ENCODE measurements at regions not wholly inside any gene's neighbourhood (a gene's known extent, or its start where the extent isn't known, plus 50 kb on each side); places are given as distances from the start of the nearest gene placed in this dataset.

DNA sequence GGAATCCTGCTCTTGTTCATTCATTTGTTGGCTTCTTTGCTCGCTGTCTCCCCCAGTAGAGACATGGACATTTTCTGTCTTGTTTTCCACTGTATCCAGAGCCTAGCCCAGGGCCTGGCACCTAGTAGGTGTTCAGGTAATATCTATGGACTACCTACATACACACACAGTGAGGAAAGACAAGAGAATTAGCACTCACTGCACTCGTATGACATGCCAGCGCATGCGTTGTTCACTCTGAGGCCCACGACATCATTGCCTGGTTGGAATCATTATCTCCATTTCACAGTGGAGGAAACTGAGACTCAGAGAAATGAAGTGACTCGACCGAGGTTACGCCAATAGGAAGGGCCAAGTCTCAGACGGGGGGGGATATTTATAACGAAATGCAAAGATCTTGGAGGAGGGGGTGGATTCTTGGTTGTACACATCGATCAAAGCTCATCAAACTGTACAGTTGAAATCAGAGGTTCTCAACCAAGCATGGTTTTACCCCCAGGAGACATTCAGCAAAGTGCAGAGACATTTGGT, 140.1 kb upstream of the PTPN1 start:
- Histone ChIP-seq H3K27me3 (ENCODE audit: control insufficient read depth, insufficient read depth) (no peaks in the 10 kb centered on the region), H3K4me1 (ENCODE audit: control insufficient read depth, insufficient read depth, low read length) (no peaks in the 10 kb centered on the region), H3K27ac (ENCODE audit: low read length) (no peak overlapping the region), H3K4me3 (ENCODE audit: low read length) (no peak overlapping the region), H3K9me3 (ENCODE audit: control insufficient read depth, low read length) (no peaks in the 10 kb centered on the region)
- no peak for DNase-seq
- intact Hi-C loops (cut with DNase I) = no loop called here
- no peak for ATAC-seq
- WGBS = 88% methylated on average over 11 of the region's 11 CpGs

DNA sequence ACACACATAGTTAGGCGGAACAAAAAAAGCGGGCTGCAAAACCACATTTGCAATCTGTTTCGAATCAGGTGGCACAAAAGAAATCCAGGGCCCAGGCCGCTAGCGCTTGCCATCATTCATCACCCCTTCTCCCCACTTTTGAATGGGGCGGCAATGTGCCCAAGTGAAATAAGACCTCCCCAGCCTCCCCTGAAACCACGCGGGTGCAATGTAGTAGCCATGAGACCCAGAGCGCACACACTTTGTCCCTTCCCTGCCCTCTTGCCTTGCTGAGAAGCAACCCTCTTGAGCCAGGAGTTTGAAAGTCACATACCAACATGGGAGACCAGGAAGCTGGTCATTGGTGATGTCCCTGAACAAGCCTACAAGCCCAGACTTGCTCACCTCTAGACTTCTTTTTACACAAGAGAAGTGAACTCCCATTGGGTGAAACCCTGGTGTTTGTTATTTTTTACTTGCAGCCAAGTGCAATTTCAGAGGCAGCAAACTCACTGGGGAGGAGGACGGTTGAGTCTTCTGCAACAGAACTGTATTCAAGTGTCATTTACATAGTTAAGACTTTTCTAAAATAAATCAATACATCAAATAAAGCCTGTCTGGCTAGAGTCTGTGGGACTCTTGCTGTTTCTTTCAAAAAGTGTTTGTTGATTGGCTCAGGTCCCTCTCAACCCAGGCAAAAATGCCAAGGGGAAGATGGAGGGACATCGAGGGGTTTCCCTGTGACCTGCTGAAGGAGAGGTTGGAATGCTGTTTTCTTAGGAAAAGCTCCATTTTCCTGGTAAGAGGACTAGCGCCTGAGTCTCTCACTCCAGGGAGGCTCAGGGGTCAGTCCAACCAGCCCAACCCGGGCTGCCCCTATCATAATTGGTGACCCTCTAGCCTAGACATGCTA, 138.1 kb upstream of the PTPN1 start:
- intact Hi-C loops (cut with DNase I) = no loop called here
- no peak overlapping the region for H3K4me3 ChIP-seq (ENCODE audit: low read length)
- no peaks in the 10 kb centered on the region for H3K4me1 ChIP-seq (ENCODE audit: control insufficient read depth, insufficient read depth, low read length)
- no peaks in the 10 kb centered on the region for H3K9me3 ChIP-seq (ENCODE audit: control insufficient read depth, low read length)
- H3K27me3 ChIP-seq (ENCODE audit: control insufficient read depth, insufficient read depth) = no peaks in the 10 kb centered on the region
- 87% methylated on average over 13 of the region's 13 CpGs for WGBS
- H3K27ac ChIP-seq (ENCODE audit: low read length) = no peak overlapping the region
- no peak for DNase-seq
- ATAC-seq = no peak

DNA sequence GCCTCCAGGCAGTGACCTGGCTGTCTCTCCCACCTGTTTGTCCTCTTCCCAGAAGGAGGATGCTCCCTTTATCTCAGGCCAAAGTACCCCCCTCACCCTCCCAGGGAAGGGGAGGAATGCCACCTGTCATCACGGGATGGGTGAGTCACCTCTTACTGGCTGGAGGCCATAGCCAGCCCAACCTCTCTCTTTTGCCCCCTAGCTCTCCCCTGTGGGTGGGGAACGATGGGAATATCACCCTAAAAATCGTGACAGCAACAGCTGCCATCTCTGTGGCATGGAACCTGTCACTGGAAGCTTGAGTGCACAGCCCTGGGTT, 137.5 kb upstream of the PTPN1 start:
- ATAC-seq (no peak), DNase-seq (no peak)
- Histone ChIP-seq H3K4me1 (ENCODE audit: control insufficient read depth, insufficient read depth, low read length) (no peaks in the 10 kb centered on the region), H3K9me3 (ENCODE audit: control insufficient read depth, low read length) (no peaks in the 10 kb centered on the region), H3K4me3 (ENCODE audit: low read length) (no peak overlapping the region), H3K27me3 (ENCODE audit: control insufficient read depth, insufficient read depth) (no peaks in the 10 kb centered on the region), H3K27ac (ENCODE audit: low read length) (no peak overlapping the region)
- intact Hi-C loops (cut with DNase I) = no loop called here
- WGBS = 42% methylated on average over 3 of the region's 3 CpGs

DNA sequence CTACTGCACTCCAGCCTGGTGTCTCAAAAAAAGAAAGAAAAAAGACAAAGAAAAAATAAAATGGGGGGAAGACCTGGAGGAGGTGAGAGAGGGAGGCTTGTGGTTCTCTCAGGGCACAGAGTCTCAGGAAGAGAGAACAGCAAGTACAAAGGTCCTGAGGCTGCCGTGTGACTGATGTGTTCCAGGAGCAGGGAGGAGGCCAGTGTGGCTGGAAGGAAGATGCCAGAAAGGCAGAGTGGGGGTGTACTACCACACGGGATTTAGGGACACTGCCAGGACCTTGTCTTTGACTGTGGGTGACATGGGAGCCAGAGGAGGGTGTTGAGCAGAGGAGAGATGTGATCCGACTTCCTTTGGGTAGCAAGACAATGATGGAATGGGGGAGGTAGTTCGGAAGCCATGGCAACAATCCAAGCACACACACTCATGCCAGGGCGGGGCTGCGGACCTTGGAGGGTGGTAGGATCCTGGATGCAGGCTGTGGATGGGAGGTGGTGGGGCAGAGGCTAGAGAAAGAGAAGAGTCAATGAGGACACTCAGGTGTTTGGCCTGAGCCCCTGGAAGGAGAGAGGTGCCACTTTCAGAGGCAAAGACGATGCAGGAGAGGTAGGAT, 136.4 kb upstream of the PTPN1 start:
- no peak for ATAC-seq

DNA sequence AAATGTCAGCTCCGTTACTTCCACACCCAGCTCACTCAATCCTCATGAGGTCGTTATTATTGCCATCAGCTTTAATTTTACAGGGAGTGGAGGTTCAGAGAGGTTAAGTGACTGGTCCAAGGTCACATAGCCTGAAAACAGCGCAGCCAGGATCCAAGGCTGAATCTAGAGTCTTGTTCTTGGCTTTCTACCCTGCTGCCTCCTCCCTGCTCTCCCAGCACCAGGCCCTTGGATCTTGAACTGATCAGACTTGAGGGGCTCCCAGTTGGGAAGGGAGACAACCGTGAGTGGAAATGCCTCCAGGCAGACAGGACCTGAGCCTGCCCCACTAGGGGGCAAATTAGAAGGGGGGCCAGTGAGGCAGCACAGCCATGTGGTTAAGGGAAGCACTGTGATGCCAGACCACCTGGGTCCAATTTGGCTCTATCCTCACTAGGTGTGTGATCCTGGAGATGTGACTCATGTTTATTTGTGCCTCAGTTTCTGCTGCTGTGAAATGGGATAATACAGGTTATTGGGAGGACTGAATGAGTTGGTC, 135.6 kb upstream of the PTPN1 start:
- ATAC-seq (no peak), DNase-seq (no peak)
- H3K4me1 ChIP-seq (ENCODE audit: control insufficient read depth, insufficient read depth, low read length) = peaks cover 5% of the 10 kb centered on the region
- no peaks in the 10 kb centered on the region for H3K27me3 ChIP-seq (ENCODE audit: control insufficient read depth, insufficient read depth)
- intact Hi-C loops (cut with DNase I) = loop anchor here in 1 of 4 donors (5.0 kb wide), 1 partner anchor 182 kb away; the partner anchor contains the start of gene CEBPB
- H3K9me3 ChIP-seq (ENCODE audit: control insufficient read depth, low read length) = no peaks in the 10 kb centered on the region
- WGBS = 89% methylated on average over 4 of the region's 4 CpGs
- no peak overlapping the region for H3K4me3 ChIP-seq (ENCODE audit: low read length)
- H3K27ac ChIP-seq (ENCODE audit: low read length) = no peak overlapping the region

More for the DNA sequence above, 136.4 kb upstream of the PTPN1 start:
- Histone ChIP-seq H3K4me1 (ENCODE audit: control insufficient read depth, insufficient read depth, low read length) (peaks cover under 1% of the 10 kb centered on the region), H3K27me3 (ENCODE audit: control insufficient read depth, insufficient read depth) (no peaks in the 10 kb centered on the region), H3K9me3 (ENCODE audit: control insufficient read depth, low read length) (no peaks in the 10 kb centered on the region), H3K27ac (ENCODE audit: low read length) (no peak overlapping the region), H3K4me3 (ENCODE audit: low read length) (no peak overlapping the region)
- 52% methylated on average over 7 of the region's 7 CpGs for WGBS
- intact Hi-C loops (cut with DNase I) = no loop called here
- no peak for DNase-seq

DNA sequence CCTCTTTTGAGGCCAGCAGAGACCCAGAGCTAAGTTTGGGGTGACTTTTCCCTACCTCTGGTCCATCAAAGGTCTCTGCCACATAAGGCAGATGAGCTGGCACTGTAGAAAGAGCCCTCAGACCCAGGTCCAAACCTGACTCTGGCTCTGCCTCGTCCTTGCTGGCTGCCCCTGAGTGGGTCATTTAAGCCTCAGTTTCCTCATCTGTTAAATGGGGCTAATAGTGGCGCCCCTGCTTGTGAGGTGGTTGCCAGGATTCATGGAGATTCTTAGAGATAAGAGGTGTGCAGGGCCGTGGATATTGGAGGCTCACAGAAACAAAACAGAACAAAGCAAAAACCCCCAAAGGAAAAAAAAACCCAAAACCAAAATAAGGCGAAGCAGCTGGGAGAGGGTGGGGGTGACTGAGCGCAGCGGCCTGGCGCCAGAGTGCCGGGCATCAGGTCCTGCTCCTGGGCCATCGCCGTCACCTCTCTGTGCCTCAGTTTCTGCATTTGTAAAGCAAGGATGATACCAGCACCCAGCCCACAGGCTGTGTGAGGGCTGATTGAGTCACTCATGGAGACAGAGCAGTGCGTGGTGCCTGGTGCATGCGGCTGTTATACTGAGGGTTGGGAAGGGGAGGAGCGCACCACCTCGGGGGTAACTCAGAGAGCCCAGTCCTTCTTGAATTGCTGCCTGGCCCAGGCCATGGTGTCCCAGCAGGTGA, 133.8 kb upstream of the PTPN1 start:
- DNase-seq = peak in 1 of 3 donors; percentile 35
- Histone ChIP-seq H3K9me3 (ENCODE audit: control insufficient read depth, low read length) (no peaks in the 10 kb centered on the region), H3K4me3 (ENCODE audit: low read length) (no peak overlapping the region), H3K27ac (ENCODE audit: low read length) (no peak overlapping the region), H3K27me3 (ENCODE audit: control insufficient read depth, insufficient read depth) (no peaks in the 10 kb centered on the region), H3K4me1 (ENCODE audit: control insufficient read depth, insufficient read depth, low read length) (peaks cover 14% of the 10 kb centered on the region)
- intact Hi-C loops (cut with DNase I) = loop anchor here in 1 of 4 donors (5.0 kb wide), 1 partner anchor 184 kb away; the partner anchor contains the start of gene CEBPB
- no peak for ATAC-seq
- 92% methylated on average over 14 of the region's 14 CpGs for WGBS

DNA sequence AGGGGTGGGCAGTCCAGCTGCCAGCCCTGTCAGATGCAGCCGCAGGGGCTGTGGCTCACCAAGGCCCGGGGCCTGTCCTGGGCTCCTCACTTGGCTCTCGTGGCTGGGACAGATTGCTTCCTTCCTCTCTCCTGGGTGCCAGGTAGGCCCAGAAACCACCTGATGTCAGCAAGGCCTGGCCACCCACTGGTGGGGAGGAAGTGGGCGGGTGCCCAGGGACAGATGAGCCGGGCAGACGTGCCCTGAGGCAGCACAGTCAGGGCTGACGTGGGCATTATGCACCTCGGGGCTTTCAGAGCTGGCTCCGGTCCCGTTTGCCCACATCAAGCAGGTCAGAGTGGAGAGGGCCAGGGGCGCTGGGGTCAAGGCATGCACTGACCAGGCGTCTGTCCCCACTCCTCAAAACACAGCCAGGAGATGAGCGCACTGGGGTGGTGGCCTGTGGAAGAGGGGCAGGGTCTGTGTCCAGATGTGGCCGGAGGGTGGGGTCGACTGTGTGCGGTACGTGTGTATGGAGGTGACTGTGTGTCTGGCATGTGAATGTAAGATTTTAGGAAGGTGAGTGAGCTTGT, 133.2 kb upstream of the PTPN1 start:
- Histone ChIP-seq H3K4me1 (ENCODE audit: control insufficient read depth, insufficient read depth, low read length) (peaks cover 14% of the 10 kb centered on the region), H3K9me3 (ENCODE audit: control insufficient read depth, low read length) (no peaks in the 10 kb centered on the region), H3K4me3 (ENCODE audit: low read length) (no peak overlapping the region), H3K27ac (ENCODE audit: low read length) (no peak overlapping the region), H3K27me3 (ENCODE audit: control insufficient read depth, insufficient read depth) (no peaks in the 10 kb centered on the region)
- 89% methylated on average over 17 of the region's 17 CpGs for WGBS
- intact Hi-C loops (cut with DNase I) = loop anchor here in 1 of 4 donors (5.0 kb wide), 1 partner anchor 185 kb away; the partner anchor contains the start of gene CEBPB
- DNase-seq (no peak), ATAC-seq (no peak)

DNA sequence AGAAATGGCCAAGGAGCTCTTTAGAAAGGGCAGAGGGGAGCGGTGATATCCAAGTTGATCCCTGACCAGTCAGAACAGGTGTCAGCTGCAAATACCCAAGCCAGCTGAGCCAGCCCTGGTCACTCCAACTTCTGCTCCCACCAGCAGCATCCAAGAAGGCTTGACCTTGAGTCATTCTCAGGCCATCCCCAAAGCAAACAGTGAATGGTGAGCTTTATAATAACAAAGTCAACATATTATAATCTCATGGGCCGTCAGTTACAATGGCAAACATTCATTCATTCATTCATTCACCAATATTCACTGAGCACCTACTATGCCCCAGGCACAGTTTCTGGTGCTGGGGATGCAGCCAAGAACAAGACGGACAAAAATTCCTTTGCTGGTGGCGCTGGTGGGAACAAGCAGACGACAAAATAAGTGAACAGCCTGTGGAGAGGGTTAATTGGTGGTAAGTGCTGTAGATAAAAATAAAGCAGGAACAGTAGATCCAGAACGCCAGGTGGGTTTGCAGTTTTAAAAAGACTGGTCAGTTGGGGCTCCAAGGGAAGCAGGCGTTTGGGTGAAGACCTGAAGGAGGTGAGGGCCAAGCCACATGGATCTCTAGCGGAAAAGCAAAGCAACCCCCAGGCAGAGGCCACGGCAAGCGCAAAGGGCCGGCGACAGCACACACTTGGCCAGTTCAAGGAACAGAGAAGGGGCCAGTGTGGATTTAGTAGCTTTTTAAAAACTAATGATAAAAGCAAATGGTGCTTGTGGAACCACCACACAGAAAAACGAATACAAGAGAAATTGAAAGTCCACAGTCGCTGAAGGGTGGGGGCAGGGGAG, 131.8 kb upstream of the PTPN1 start:
- peak overlapping the region; percentile 25 for H3K4me3 ChIP-seq (ENCODE audit: low read length)
- H3K27me3 ChIP-seq (ENCODE audit: control insufficient read depth, insufficient read depth) = no peaks in the 10 kb centered on the region
- DNase-seq (no peak), ATAC-seq (no peak)
- H3K27ac ChIP-seq (ENCODE audit: low read length) = peak overlapping the region; percentile 95
- intact Hi-C loops (cut with DNase I) = loop anchor here in 1 of 4 donors (5.0 kb wide), 1 partner anchor 186 kb away; the partner anchor contains the start of gene CEBPB
- H3K9me3 ChIP-seq (ENCODE audit: control insufficient read depth, low read length) = no peaks in the 10 kb centered on the region
- WGBS = 51% methylated on average over 14 of the region's 14 CpGs
- peaks cover 17% of the 10 kb centered on the region for H3K4me1 ChIP-seq (ENCODE audit: control insufficient read depth, insufficient read depth, low read length)

DNA sequence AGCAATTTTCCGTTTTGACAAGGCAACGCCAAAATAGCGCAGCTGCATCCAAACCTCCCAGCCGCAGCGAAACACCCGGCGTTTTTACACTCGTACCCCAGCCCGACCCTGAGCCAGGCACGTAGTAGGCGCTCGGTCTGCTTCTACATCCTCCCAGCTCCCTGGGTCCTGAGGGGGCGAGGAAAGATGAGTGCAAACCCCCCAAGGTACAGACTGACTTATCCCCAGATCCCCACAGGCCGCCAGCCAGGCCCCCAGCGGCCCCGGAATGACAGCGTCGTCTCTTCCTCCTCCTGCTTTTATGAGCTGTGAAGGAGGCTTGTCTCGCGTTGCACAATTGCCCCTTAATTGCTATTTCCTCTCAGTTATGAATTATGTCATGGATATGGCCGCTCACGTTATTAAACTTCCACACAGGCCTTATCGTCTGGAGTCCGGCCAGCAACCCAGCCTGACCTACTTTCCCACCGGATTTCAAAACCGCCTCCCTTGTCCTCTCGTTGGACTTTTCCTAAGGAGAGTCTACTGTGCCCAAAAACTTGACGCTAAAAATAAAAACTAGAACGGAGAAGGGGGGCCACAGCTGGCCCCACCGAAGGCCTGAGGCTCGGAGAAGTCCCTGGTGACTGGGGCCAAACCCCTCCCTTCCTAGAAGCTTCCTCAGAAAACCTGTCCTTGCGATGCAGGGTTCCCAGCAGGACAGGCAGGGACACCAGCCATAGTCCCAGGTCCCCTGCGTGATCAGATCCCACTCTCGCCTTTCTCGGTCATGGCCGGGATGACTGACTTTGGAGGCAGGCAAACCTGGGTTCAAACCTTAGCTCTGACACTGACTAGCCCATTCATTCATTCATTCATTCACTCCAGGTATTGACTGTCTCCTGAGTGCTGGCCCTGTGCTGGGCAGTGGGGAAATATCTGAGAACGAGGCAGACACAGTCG, 130.9 kb upstream of the PTPN1 start:
- H3K9me3 ChIP-seq (ENCODE audit: control insufficient read depth, low read length) = no peaks in the 10 kb centered on the region
- ATAC-seq = peak; percentile 85 to 90
- intact Hi-C loops (cut with DNase I) = loop anchor here in 1 of 4 donors (5.0 kb wide), 1 partner anchor 187 kb away; the partner anchor contains the start of gene CEBPB

More for the DNA sequence above, 130.9 kb upstream of the PTPN1 start:
- WGBS = 15% methylated on average over 38 of the region's 38 CpGs
- H3K4me3 ChIP-seq (ENCODE audit: low read length) = peak overlapping the region; percentile 25
- H3K27me3 ChIP-seq (ENCODE audit: control insufficient read depth, insufficient read depth) = no peaks in the 10 kb centered on the region
- H3K4me1 ChIP-seq (ENCODE audit: control insufficient read depth, insufficient read depth, low read length) = peaks cover 19% of the 10 kb centered on the region
- peak; percentile 96 to 97 (median 96) for DNase-seq
- peak overlapping the region; percentile 95 for H3K27ac ChIP-seq (ENCODE audit: low read length)
